HepG2 (cell line): ENCODE measurements at regions not wholly inside any gene's neighbourhood (a gene's known extent, or its start where the extent isn't known, plus 50 kb on each side); places are given as distances from the start of the nearest gene placed in this dataset.

Source experiments
- ATAC-seq: fragments of 200-7000 bp; cut with Tn5 transposase; 3 replicates; pipeline ENCODE4 v1.9.1; 2020; ENCODE audit warnings: mild to moderate bottlenecking, moderate library complexity
- BruUV-seq: library from RNA; stranded (reverse); fragments of 400-500 nt; replicated peaks from 2 replicates; lab custom pipeline; 2021; lab: Mats Ljungman, UMichigan
- CTCF ChIA-PET: fragments of 300-600 bp; formaldehyde crosslinking; extraction: SDS; loops from one replicate; lab custom pipeline; 2021; ENCODE audit warnings: low total read pairs, inconsistent platforms, low intra/inter-chr PET ratio; lab: Yijun Ruan, JAX
- POLR2A ChIA-PET: fragments of 350-600 bp; sonication (Branson Sonifier 250); formaldehyde crosslinking; loops from one replicate; lab custom pipeline; 2020; ENCODE audit warnings: antibody characterized with exemption, inconsistent platforms; lab: Yijun Ruan, JAX
- DNase-seq: peaks from one replicate; pipeline ENCODE4 v3.0.0-alpha.2; 2015; ENCODE audit warnings: low spot score
- FAIRE-seq: peaks from 3 replicates; lab custom pipeline; 2011; peaks lifted over from hg19 to GRCh38; lab: Jason Lieb, UNC
- H2AFZ ChIP-seq: one replicate; pipeline ENCODE4 v1.6.1; 2011; ENCODE audit warnings: low read length, inconsistent platforms
- H3K27ac ChIP-seq: fragments of 300-600 bp; 3 replicates; pipeline ENCODE4 v1.8.0; 2011; ENCODE audit warnings: mixed run types, mild to moderate bottlenecking, mixed read lengths, low read length, inconsistent platforms; ENCODE audit not compliant: insufficient read depth; ENCODE audit errors: extremely low read length
- H3K27me3 ChIP-seq, 2 experiments: fragments of 200-600 bp in 1 of 2; 2 replicates in 1 of 2; 3 replicates in 1 of 2; pipeline versions ENCODE4 v1.6.0 to v1.8.0; 2011; ENCODE audit warnings: low read length in 2 of 2, mild to moderate bottlenecking in 2 of 2, moderate library complexity in 2 of 2, inconsistent platforms in 1 of 2; ENCODE audit not compliant: insufficient read depth in 2 of 2, control insufficient read depth in 1 of 2
- H3K36me3 ChIP-seq, 2 experiments: fragments of 200-600 bp in 1 of 2; replicated peaks in 1 of 2; 2 replicates in 1 of 2; 3 replicates in 1 of 2; pipeline versions ENCODE4 v1.5.1 to v1.8.0; 2011; ENCODE audit warnings: low read length in 2 of 2, inconsistent platforms in 1 of 2; ENCODE audit not compliant: insufficient read depth in 2 of 2, control insufficient read depth in 1 of 2
- H3K4me1 ChIP-seq: 2 replicates; pipeline ENCODE4 v1.5.1; 2012; ENCODE audit warnings: low read length, inconsistent platforms; ENCODE audit not compliant: insufficient read depth
- H3K4me2 ChIP-seq: 2 replicates; pipeline ENCODE4 v1.6.0; 2011; ENCODE audit warnings: low read depth, low read length, inconsistent platforms
- H3K4me3 ChIP-seq, 3 experiments: fragments of 200-600 bp in 1 of 3; sonication (generic), shearing (Covaris generic) in 1 of 3; replicated peaks in 1 of 3; 2 replicates each; pipeline ENCODE4 v1.5.1; 2011 to 2016; ENCODE audit warnings: low read length in 3 of 3, inconsistent platforms in 2 of 3, low read depth in 2 of 3, mild to moderate bottlenecking in 2 of 3, control low read depth in 1 of 3, mixed read lengths in 1 of 3; ENCODE audit not compliant: insufficient read depth in 1 of 3
- H3K79me2 ChIP-seq: one replicate; pipeline ENCODE4 v1.6.1; 2011; ENCODE audit warnings: low read length, inconsistent platforms; ENCODE audit not compliant: insufficient read depth
- H3K9ac ChIP-seq: 2 replicates; pipeline ENCODE4 v1.6.0; 2011; ENCODE audit warnings: mild to moderate bottlenecking, low read depth, low read length, inconsistent platforms; ENCODE audit not compliant: insufficient read depth
- H3K9me3 ChIP-seq: 2 replicates; pipeline ENCODE4 v1.5.1; 2012; ENCODE audit warnings: mild to moderate bottlenecking, low read length
- H4K20me1 ChIP-seq: 2 replicates; pipeline ENCODE4 v1.6.0; 2011; ENCODE audit warnings: inconsistent platforms, mild to moderate bottlenecking, low read length, moderate library complexity; ENCODE audit not compliant: insufficient read depth
- DZIP1 ChIP-seq: sonication (generic); formaldehyde crosslinking; IDR thresholded peaks from 2 replicates; pipeline ENCODE4 v1.5.0; 2020; ENCODE audit warnings: mild to moderate bottlenecking, missing genetic modification reagents
- GMEB1 ChIP-seq: sonication (generic); formaldehyde crosslinking; IDR thresholded peaks from 2 replicates; pipeline ENCODE4 v1.5.1; 2020; ENCODE audit warnings: missing genetic modification reagents, mild to moderate bottlenecking, borderline replicate concordance
- HMGXB4 ChIP-seq, 2 experiments: sonication (generic) in 1 of 2; formaldehyde crosslinking in 1 of 2; IDR thresholded peaks; 2 replicates each; pipeline versions ENCODE4 v1.4.0 to v1.6.1; 2018 to 2020; ENCODE audit warnings: missing genetic modification reagents in 2 of 2, borderline replicate concordance in 1 of 2, low read depth in 1 of 2, mild to moderate bottlenecking in 1 of 2, missing biosample characterization in 1 of 2
- HOXA7 ChIP-seq: sonication (generic); formaldehyde crosslinking; IDR thresholded peaks from 2 replicates; pipeline ENCODE4 v1.8.1; 2022; ENCODE audit warnings: mild to moderate bottlenecking, missing genetic modification reagents, moderate library complexity
- REPIN1 ChIP-seq: sonication (generic); formaldehyde crosslinking; IDR thresholded peaks from 2 replicates; pipeline ENCODE4 v1.8.0; 2022; ENCODE audit warnings: missing genetic modification reagents, low read depth, mild to moderate bottlenecking, borderline replicate concordance
- ZBTB10 ChIP-seq: sonication (generic); formaldehyde crosslinking; IDR thresholded peaks from 2 replicates; pipeline ENCODE4 v1.4.0; 2020; ENCODE audit warnings: missing genetic modification reagents, borderline replicate concordance
- ZNF350 ChIP-seq: sonication (generic); formaldehyde crosslinking; IDR thresholded peaks from 2 replicates; pipeline ENCODE4 v1.4.0; 2020; ENCODE audit warnings: mild to moderate bottlenecking, low read depth, missing genetic modification reagents, borderline replicate concordance
- WGBS: methylation state at CpG from one replicate; pipeline ENCODE4 v1.1.6; 2017; ENCODE audit warnings: low lambda C conversion rate; 5-methylcytosine and 5-hydroxymethylcytosine counted together
- in situ Hi-C: cut with HindIII; loops from 2 replicates; pipeline ENCODE4 v1.10.0; 2017; ENCODE audit warnings: low pct_unique_long_range_greater_than_20kb; ENCODE audit not compliant: extremely low pct_ligation_motif_present
- intact Hi-C: fragments of 100-400 bp; cut with micrococcal nuclease; formaldehyde crosslinking; loops from one replicate; pipeline ENCODE4 v1.10.0; 2022; ENCODE audit not compliant: unreplicated experiment

- TF ChIP-seq DZIP1 (CRISPR knock-in tag) (no peak), ZBTB10 (CRISPR knock-in tag) (no peak), REPIN1 (CRISPR knock-in tag) (no peak), HMGXB4 (CRISPR knock-in tag; IDR thresholded peaks at IDR 0.05; ENCODE audit: borderline replicate concordance in 1 of 2, low read depth in 1 of 2) (no peak), GMEB1 (CRISPR knock-in tag) (no peak), ZNF350 (CRISPR knock-in tag) (no peak), HOXA7 (CRISPR knock-in tag) (no peak)
- no peak overlapping the region for H2AFZ ChIP-seq
- POLR2A ChIA-PET: interaction anchor here (1.7 kb wide), 1 partner anchor 51 kb away, joined by 4 read pairs; no protein-coding TSS in a partner anchor
These were observed 206.6 kb downstream of the SHQ1 start for GRCh38 chr3:72641684-72642083.

More at GRCh38 chr3:72641684-72642083, 206.6 kb downstream of the SHQ1 start:
- CTCF ChIA-PET: no interaction called here
- Histone ChIP-seq H3K27ac (no peak overlapping the region), H3K4me1 (no peaks in the 10 kb centered on the region), H3K36me3 (no peaks in the 10 kb centered on the region), H3K9ac (no peak overlapping the region), H3K4me2 (no peak overlapping the region), H4K20me1 (no peaks in the 10 kb centered on the region), H3K4me3 (no peak overlapping the region), H3K9me3 (no peaks in the 10 kb centered on the region), H3K27me3 (no peaks in the 10 kb centered on the region; a peak in 1 of 5 replicates), H3K79me2 (no peaks in the 10 kb centered on the region)
- in situ Hi-C loops: no loop called here
- intact Hi-C loops: no loop called here
- DNase-seq: no peak
- FAIRE-seq: no peak
- WGBS: 67% methylated on average over 1 of the region's 2 CpGs
- no peak for ATAC-seq
- no TSS peak for BruUV-seq
